GM10266 (cell line): ENCODE measurements at regions not wholly inside any gene's neighbourhood (a gene's known extent, or its start where the extent isn't known, plus 50 kb on each side); places are given as distances from the start of the nearest gene placed in this dataset.

Experiments used
- DNase-seq: peaks from one replicate; pipeline ENCODE4 v3.0.0; 2012; ENCODE audit errors: extremely low spot score
- TF ChIP-seq, protein P1 (sequence below): IDR thresholded peaks from 2 replicates; pipeline ENCODE4 v1.5.1; 2012; ENCODE audit warnings: mild to moderate bottlenecking, low read depth; ENCODE audit not compliant: control insufficient read depth, insufficient read depth; ENCODE audit errors: missing control alignments

DNA sequence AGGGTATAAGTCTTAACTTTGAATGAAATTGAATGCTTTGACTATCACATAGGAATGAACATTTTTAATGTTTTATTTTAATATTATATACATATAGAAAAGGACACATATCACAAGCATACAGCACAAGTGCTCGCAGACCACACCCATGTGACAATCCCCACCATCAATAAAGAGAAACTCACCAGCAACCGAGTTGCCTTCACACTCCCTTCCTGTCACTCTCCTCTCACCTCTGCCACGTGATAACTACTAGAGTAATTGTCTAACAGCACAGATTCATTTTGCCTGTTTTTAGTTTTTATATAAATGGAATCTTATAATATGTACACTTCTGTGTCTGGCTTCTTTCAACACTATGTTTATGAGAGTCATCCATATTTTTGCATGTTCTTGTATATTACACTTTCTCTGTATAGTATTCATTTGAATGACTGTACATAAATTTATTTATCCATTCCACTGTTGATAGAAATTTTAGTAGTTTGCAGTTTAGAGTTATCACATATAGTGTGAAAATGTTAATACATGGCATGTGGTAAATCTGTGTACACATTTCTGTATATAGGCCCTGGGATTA is 304.9 kb upstream of the DUSP10 start:
- TF ChIP-seq, protein P1, sequence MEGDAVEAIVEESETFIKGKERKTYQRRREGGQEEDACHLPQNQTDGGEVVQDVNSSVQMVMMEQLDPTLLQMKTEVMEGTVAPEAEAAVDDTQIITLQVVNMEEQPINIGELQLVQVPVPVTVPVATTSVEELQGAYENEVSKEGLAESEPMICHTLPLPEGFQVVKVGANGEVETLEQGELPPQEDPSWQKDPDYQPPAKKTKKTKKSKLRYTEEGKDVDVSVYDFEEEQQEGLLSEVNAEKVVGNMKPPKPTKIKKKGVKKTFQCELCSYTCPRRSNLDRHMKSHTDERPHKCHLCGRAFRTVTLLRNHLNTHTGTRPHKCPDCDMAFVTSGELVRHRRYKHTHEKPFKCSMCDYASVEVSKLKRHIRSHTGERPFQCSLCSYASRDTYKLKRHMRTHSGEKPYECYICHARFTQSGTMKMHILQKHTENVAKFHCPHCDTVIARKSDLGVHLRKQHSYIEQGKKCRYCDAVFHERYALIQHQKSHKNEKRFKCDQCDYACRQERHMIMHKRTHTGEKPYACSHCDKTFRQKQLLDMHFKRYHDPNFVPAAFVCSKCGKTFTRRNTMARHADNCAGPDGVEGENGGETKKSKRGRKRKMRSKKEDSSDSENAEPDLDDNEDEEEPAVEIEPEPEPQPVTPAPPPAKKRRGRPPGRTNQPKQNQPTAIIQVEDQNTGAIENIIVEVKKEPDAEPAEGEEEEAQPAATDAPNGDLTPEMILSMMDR = no peak
- no peak for DNase-seq

DNA sequence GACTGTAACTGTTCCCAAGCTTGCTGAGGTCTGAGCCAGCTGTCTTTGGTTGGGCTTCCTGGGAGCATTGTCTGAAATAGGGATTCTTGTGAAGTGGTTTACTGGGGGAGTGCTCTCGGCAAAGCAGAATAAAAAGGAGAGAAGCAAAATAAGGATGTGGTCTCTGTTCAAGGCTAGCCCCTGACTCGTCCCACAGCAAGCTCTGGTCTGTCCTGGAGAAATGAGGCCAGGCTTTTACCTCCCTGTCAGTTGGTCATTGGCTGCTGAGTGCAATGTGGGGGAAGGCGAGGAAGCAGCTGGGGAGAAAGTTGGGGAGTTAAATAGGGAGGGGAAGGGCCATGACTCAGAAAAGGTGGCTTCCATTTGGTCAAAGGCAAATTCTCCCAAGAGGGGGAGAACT is 303.9 kb upstream of the DUSP10 start:
- TF ChIP-seq, protein P1 = no peak

DNA sequence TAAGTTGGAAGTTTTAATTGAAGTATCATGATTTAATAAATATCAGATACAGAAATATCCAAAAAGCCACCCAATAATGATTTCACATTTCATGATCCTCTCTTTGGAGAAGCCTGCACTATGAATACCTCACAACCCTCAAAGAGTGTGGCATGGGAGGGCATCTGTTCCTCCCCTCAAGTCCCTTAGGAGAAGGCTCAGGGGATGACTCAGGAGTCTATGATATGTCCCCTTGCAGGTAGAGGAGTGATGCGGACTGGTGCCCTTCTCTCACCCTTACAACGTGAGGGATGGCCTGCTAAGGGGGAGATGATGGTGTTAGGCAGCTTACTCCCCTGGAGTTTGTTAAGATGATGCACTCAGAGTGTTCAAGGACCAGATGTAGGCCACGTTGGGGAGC is 303.3 kb upstream of the DUSP10 start:
- TF ChIP-seq, protein P1 = no peak
- no peak for DNase-seq

More for the DNA sequence above, 303.9 kb upstream of the DUSP10 start:
- no peak for DNase-seq

- DNase-seq = no peak
- TF ChIP-seq, protein P1 = no peak
Measured at GRCh38 chr1:222043444-222044292, 301.8 kb upstream of the DUSP10 start.

DNA sequence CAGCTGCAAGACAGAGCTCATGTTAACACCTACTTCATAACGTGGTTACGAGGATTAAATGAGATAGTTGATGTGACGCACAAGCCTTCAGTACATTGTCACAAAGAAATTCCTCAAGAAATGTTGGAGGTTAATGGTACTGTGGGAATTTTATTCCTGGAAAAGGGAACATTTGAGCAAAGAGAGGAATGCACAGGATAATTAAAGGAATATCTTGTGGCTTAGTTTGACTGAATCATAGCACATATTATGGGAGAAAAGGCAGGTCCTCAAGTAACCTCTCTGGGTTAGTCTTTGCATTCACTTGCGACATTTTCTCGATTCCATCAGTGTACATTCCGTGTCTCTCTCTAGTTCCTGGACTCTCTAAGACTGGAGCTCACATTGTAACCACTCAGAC is 300.2 kb upstream of the DUSP10 start:
- TF ChIP-seq, protein P1 = no peak
- DNase-seq = no peak

DNA sequence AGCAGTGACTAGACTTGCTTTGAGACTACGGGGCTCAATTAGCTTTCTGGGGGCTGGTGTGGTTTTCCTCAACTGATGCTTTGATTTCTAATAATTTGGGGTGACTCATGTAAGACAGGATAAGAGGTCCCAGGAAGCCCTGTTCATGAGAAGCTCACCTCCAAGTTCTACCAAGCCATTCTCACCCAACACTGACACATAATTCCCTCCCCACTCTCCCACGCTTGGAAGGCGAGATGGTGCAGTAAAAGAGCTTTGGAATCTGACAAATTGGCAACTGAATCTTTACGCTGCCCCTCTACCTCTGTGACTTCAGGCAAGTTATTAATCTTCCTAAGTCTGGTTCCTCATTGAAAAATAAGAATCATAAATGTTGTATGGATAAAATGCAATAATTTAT is 299.1 kb upstream of the DUSP10 start:
- TF ChIP-seq, protein P1 = no peak
- no peak for DNase-seq
